ENCODE measurements at regions not wholly inside any gene's neighbourhood (a gene's known extent, or its start where the extent isn't known, plus 50 kb on each side); places are given as distances from the start of the nearest gene placed in this dataset.

- H3K4me3 ChIP-seq (ENCODE audit: low read length in 2 of 2) = no peak overlapping the region
- no peaks in the 10 kb centered on the region for H3K27me3 ChIP-seq (ENCODE audit: control insufficient read depth in 2 of 2, insufficient read depth in 1 of 2, low read length in 1 of 2)
- no peak overlapping the region for H3K27ac ChIP-seq (ENCODE audit: low read depth in 1 of 2, low read length in 1 of 2)
- H3K36me3 ChIP-seq (ENCODE audit: control insufficient read depth in 2 of 2, insufficient read depth in 2 of 2, low read length in 1 of 2) = no peaks in the 10 kb centered on the region
- H3K4me1 ChIP-seq (ENCODE audit: control insufficient read depth in 2 of 2, insufficient read depth in 2 of 2, low read length in 2 of 2) = peaks cover 0 to 23% of the 10 kb centered on the region in 2 donors
- H3K9me3 ChIP-seq (ENCODE audit: control insufficient read depth in 2 of 2, insufficient read depth in 1 of 2, low read length in 1 of 2) = no peaks in the 10 kb centered on the region
- 95% methylated on average over 16 of the region's 16 CpGs for WGBS
- DNase-seq (ENCODE audit: low read depth in 6 of 9, low spot score in 9 of 9) = no peak
Observed at GRCh38 chr2:42903821-42904575, 111.6 kb upstream of the HAAO start.

DNA sequence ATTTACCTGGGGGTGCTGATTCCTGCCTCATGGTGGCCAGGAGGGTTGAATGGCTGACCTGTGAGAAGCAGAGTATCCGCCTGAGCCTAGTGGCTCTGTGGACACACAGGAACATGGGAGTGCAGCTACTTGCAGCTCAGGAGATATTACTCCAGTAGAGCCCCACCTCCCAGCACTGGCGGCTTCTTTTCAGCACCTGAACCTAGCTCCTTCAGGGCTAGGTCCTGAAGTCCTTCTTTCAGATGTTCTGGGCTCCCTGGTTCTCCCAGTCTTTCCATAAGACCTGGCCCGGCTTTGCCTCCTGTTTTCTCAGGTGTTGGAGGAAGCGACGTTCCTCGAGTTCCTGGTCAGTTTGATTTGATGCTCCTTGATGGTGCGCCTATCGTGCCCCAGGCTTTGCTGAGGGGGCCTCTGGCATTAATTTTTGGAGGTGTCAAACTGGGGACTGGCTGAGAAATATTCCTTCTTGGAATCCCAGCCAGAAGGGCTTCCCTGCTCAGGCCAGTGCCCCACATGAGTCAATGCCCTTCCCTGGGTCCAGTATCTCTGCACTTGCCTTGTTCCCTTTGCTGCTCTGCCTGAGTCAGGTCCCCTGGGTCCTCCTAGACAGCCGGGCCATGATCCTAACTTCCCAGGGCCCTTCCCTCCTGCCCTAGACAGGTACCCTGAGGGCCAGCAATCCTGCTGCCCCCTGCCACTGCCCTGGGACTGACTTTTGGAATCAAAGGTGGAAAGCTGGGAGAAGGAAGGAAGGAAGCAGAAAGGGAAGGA lies 110.7 kb upstream of the HAAO start:
- DNase-seq (ENCODE audit: low read depth in 6 of 9, low spot score in 9 of 9) = no peak
- Histone ChIP-seq H3K4me1 (ENCODE audit: control insufficient read depth in 2 of 2, insufficient read depth in 2 of 2, low read length in 2 of 2) (peaks cover 0 to 19% of the 10 kb centered on the region in 2 donors), H3K27ac (ENCODE audit: low read depth in 1 of 2, low read length in 1 of 2) (no peak overlapping the region), H3K4me3 (ENCODE audit: low read length in 2 of 2) (no peak overlapping the region), H3K36me3 (ENCODE audit: control insufficient read depth in 2 of 2, insufficient read depth in 2 of 2, low read length in 1 of 2) (no peaks in the 10 kb centered on the region), H3K9me3 (ENCODE audit: control insufficient read depth in 2 of 2, insufficient read depth in 1 of 2, low read length in 1 of 2) (no peaks in the 10 kb centered on the region), H3K27me3 (ENCODE audit: control insufficient read depth in 2 of 2, insufficient read depth in 1 of 2, low read length in 1 of 2) (no peaks in the 10 kb centered on the region)
- 87% methylated on average over 9 of the region's 9 CpGs for WGBS

DNA sequence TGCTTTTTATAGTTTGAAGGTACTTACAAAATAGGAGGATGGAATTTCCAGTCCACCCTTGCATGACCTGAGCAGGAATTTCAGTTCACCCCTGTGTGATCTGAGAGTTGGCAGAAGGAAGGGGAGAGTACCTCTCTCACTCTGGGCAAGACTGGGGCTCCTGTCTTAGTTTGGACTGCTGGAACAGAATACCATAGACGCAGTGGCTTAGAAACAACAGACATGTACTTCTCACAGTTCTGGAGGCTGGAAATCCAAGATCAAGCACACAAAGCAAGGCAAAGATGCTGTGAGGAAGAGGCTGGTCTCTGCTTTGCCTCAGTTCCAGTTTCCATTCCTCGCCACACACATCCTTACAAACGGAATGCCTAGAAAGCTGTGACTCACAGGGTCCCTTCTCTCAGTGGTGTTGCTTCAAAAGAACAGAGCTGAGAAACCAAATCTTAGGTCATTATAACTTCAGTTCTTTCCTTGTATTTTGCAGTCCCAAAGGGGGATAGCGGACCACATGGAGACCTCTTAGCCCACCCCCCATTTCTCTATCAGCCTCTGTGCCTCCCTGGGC lies 108.8 kb upstream of the HAAO start:
- WGBS = 93% methylated on average over 4 of the region's 4 CpGs
- Histone ChIP-seq H3K9me3 (ENCODE audit: control insufficient read depth in 2 of 2, insufficient read depth in 1 of 2, low read length in 1 of 2) (no peaks in the 10 kb centered on the region), H3K27me3 (ENCODE audit: control insufficient read depth in 2 of 2, insufficient read depth in 1 of 2, low read length in 1 of 2) (no peaks in the 10 kb centered on the region), H3K4me1 (ENCODE audit: control insufficient read depth in 2 of 2, insufficient read depth in 2 of 2, low read length in 2 of 2) (peaks cover 0 to 8% of the 10 kb centered on the region in 2 donors), H3K27ac (ENCODE audit: low read depth in 1 of 2, low read length in 1 of 2) (no peak overlapping the region), H3K36me3 (ENCODE audit: control insufficient read depth in 2 of 2, insufficient read depth in 2 of 2, low read length in 1 of 2) (no peaks in the 10 kb centered on the region), H3K4me3 (ENCODE audit: low read length in 2 of 2) (no peak overlapping the region)
- no peak for DNase-seq (ENCODE audit: low read depth in 6 of 9, low spot score in 9 of 9)

DNA sequence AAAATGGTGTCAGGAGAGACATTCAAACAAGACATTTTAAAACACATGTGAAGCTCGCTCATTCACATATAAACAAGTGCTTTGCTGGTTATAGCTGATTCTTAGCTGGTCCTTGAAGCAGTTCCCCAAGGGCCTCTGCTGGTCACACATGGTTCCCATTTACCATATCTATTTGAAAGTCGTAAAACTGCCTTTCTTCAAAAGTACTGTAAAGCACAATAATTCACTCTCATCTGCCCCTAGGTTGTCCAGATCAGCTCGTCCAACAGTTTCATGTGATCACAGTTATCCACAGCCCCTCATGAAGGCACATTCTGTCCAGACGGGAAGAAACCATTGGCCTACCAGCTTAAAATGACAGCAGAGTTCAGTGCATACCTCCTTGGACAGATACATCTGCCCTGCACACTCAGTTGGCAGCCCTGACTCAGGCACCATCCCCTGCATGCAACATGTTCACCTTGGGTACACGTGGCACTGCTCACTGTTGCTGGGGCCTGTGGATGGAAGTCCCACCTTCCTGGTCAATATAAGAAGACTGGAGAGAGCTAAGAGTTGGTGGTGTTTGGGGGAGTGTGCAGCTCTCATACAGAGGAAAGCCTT lies 108.0 kb upstream of the HAAO start:
- 97% methylated on average over 5 of the region's 5 CpGs for WGBS
- no peaks in the 10 kb centered on the region for H3K36me3 ChIP-seq (ENCODE audit: control insufficient read depth in 2 of 2, insufficient read depth in 2 of 2, low read length in 1 of 2)
- no peaks in the 10 kb centered on the region for H3K9me3 ChIP-seq (ENCODE audit: control insufficient read depth in 2 of 2, insufficient read depth in 1 of 2, low read length in 1 of 2)
- H3K27ac ChIP-seq (ENCODE audit: low read depth in 1 of 2, low read length in 1 of 2) = no peak overlapping the region
- no peak overlapping the region for H3K4me3 ChIP-seq (ENCODE audit: low read length in 2 of 2)
- peaks cover 0 to 2% of the 10 kb centered on the region in 2 donors for H3K4me1 ChIP-seq (ENCODE audit: control insufficient read depth in 2 of 2, insufficient read depth in 2 of 2, low read length in 2 of 2)
- no peak for DNase-seq (ENCODE audit: low read depth in 6 of 9, low spot score in 9 of 9)
- H3K27me3 ChIP-seq (ENCODE audit: control insufficient read depth in 2 of 2, insufficient read depth in 1 of 2, low read length in 1 of 2) = no peaks in the 10 kb centered on the region

DNA sequence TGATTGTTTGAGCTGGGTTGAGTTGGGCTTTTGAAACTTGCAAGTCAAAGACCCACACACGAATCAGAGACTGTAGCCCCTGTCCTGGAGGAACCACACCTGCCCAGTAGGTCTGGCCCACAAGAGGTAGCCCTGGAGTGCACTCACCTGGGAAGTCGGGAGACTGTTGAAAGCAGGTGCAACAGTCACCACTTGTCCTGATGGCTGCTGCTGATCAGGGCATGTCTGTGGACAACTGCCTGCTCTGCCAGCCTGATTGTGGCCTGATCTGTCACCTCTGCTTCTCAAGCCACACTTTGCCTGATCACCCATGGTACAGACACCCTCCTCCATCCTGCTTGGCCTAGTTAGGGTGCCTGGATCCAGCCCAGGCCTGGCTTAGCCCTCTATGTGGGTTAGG lies 105.0 kb upstream of the HAAO start:
- Histone ChIP-seq H3K27ac (ENCODE audit: low read depth in 1 of 2, low read length in 1 of 2) (no peak overlapping the region), H3K36me3 (ENCODE audit: control insufficient read depth in 2 of 2, insufficient read depth in 2 of 2, low read length in 1 of 2) (no peaks in the 10 kb centered on the region), H3K4me3 (ENCODE audit: low read length in 2 of 2) (no peak overlapping the region), H3K27me3 (ENCODE audit: control insufficient read depth in 2 of 2, insufficient read depth in 1 of 2, low read length in 1 of 2) (no peaks in the 10 kb centered on the region), H3K9me3 (ENCODE audit: control insufficient read depth in 2 of 2, insufficient read depth in 1 of 2, low read length in 1 of 2) (no peaks in the 10 kb centered on the region), H3K4me1 (ENCODE audit: control insufficient read depth in 2 of 2, insufficient read depth in 2 of 2, low read length in 2 of 2) (no peaks in the 10 kb centered on the region)
- WGBS = 97% methylated on average over 2 of the region's 2 CpGs
- DNase-seq (ENCODE audit: low read depth in 6 of 9, low spot score in 9 of 9) = no peak

DNA sequence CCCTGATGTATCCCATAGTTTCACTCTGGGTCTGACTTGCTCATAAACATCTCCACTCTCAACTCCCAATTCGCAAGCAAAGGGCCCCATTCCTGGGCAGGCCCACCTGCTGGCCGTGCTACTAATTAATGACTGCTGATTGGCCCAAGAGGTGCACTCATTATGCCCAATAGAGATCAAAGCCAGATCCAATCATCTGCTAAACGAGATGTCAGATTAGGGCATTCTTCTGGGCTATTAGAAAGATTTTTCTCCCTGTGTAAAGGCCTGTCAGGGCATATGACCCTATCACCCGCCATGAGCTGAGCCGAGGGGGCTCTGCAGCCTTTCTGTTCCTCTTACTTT lies 103.4 kb upstream of the HAAO start:
- H3K9me3 ChIP-seq (ENCODE audit: control insufficient read depth in 2 of 2, insufficient read depth in 1 of 2, low read length in 1 of 2) = no peaks in the 10 kb centered on the region
- no peaks in the 10 kb centered on the region for H3K36me3 ChIP-seq (ENCODE audit: control insufficient read depth in 2 of 2, insufficient read depth in 2 of 2, low read length in 1 of 2)
- whole genome bisulfite sequencing = 96% methylated on average over 5 of the region's 5 CpGs
- no peak overlapping the region for H3K4me3 ChIP-seq (ENCODE audit: low read length in 2 of 2)
- no peak overlapping the region for H3K27ac ChIP-seq (ENCODE audit: low read depth in 1 of 2, low read length in 1 of 2)
- no peak for DNase-seq (ENCODE audit: low read depth in 6 of 9, low spot score in 9 of 9)
- no peaks in the 10 kb centered on the region for H3K4me1 ChIP-seq (ENCODE audit: control insufficient read depth in 2 of 2, insufficient read depth in 2 of 2, low read length in 2 of 2)
- H3K27me3 ChIP-seq (ENCODE audit: control insufficient read depth in 2 of 2, insufficient read depth in 1 of 2, low read length in 1 of 2) = no peaks in the 10 kb centered on the region

DNA sequence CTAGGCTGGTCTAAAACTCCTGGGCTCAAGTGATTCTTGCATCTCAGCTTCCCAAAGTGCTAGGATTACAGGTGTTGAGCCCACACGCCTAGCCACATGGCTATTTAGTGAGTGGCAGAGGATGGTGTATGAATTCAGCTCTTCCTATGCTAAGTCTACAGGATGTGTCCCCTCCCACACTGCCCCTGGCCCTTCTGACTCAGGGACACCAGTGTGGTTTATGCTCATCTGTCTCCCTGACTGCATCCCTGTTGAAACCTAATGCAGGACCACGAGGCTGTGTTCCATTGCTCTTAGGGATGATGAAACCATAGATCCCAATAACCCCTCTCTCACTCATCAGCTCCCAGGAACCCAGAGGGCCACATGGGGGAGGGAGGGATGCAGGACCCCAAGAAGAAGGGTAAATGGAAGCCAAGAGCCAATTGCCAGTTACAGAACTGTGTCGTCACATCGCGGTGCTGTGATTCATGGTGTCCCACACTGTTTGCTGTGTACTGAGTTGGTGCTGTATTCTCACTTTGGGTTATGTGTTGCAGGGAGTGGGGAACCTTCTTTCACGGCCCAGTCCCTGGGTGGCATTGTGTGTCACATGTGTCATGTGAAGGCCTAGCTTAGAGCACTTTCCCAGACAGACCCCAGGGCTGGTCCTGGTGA lies 102.9 kb upstream of the HAAO start:
- 97% methylated on average over 6 of the region's 6 CpGs for WGBS
- DNase-seq (ENCODE audit: low read depth in 6 of 9, low spot score in 9 of 9) = no peak
- Histone ChIP-seq H3K27me3 (ENCODE audit: control insufficient read depth in 2 of 2, insufficient read depth in 1 of 2, low read length in 1 of 2) (no peaks in the 10 kb centered on the region), H3K4me3 (ENCODE audit: low read length in 2 of 2) (no peak overlapping the region), H3K36me3 (ENCODE audit: control insufficient read depth in 2 of 2, insufficient read depth in 2 of 2, low read length in 1 of 2) (no peaks in the 10 kb centered on the region), H3K4me1 (ENCODE audit: control insufficient read depth in 2 of 2, insufficient read depth in 2 of 2, low read length in 2 of 2) (no peaks in the 10 kb centered on the region), H3K27ac (ENCODE audit: low read depth in 1 of 2, low read length in 1 of 2) (no peak overlapping the region), H3K9me3 (ENCODE audit: control insufficient read depth in 2 of 2, insufficient read depth in 1 of 2, low read length in 1 of 2) (no peaks in the 10 kb centered on the region)

GRCh38 chr2:42893047-42893758 lies 100.8 kb upstream of the HAAO start:
- Histone ChIP-seq H3K27me3 (ENCODE audit: control insufficient read depth in 2 of 2, insufficient read depth in 1 of 2, low read length in 1 of 2) (no peaks in the 10 kb centered on the region), H3K9me3 (ENCODE audit: control insufficient read depth in 2 of 2, insufficient read depth in 1 of 2, low read length in 1 of 2) (no peaks in the 10 kb centered on the region), H3K36me3 (ENCODE audit: control insufficient read depth in 2 of 2, insufficient read depth in 2 of 2, low read length in 1 of 2) (no peaks in the 10 kb centered on the region), H3K4me3 (ENCODE audit: low read length in 2 of 2) (no peak overlapping the region), H3K27ac (ENCODE audit: low read depth in 1 of 2, low read length in 1 of 2) (no peak overlapping the region), H3K4me1 (ENCODE audit: control insufficient read depth in 2 of 2, insufficient read depth in 2 of 2, low read length in 2 of 2) (no peaks in the 10 kb centered on the region)
- WGBS = 88% methylated on average over 5 of the region's 5 CpGs
- no peak for DNase-seq (ENCODE audit: low read depth in 6 of 9, low spot score in 9 of 9)

Data from thymus (tissue), 11 donors.